Activated CD4-positive, alpha-beta memory T cell treated with anti-CD3 and anti-CD28 coated beads, Interleukin-2, amount 10 ng/mL, durations not matched to agents 7 days and 5 days (primary cell): ENCODE measurements at regions not wholly inside any gene's neighbourhood (a gene's known extent, or its start where the extent isn't known, plus 50 kb on each side); places are given as distances from the start of the nearest gene placed in this dataset.

Experiments
- CTCF ChIA-PET: fragments of 350-600 bp; sonication (Branson Sonifier 250); formaldehyde crosslinking; loops from one replicate; lab custom pipeline; 2021; ENCODE audit warnings: antibody characterized with exemption, inconsistent platforms; lab: Charles Lee
- POLR2A ChIA-PET: fragments of 350-600 bp; sonication (Branson Sonifier 250); formaldehyde crosslinking; loops from one replicate; lab custom pipeline; 2021; ENCODE audit warnings: antibody characterized with exemption; lab: Charles Lee
- DNase-seq: peaks from one replicate; pipeline ENCODE4 v3.0.0-alpha.2; 2020
- H3K27ac Mint-ChIP-seq: one replicate; pipeline ENCODE4 v1.8.0; 2021; ENCODE audit warnings: mild to moderate bottlenecking, mixed read lengths
- H3K27me3 Mint-ChIP-seq: one replicate; pipeline ENCODE4 v1.8.0; 2021; ENCODE audit warnings: mixed read lengths
- H3K36me3 Mint-ChIP-seq: one replicate; pipeline ENCODE4 v1.8.0; 2021; ENCODE audit warnings: low read depth, mixed read lengths
- H3K4me1 Mint-ChIP-seq: one replicate; pipeline ENCODE4 v1.8.0; 2021; ENCODE audit warnings: mixed read lengths
- H3K4me3 Mint-ChIP-seq: one replicate; pipeline ENCODE4 v1.8.0; 2021; ENCODE audit warnings: mild to moderate bottlenecking, mixed read lengths
- H3K9me3 Mint-ChIP-seq: one replicate; pipeline ENCODE4 v1.8.0; 2021; ENCODE audit warnings: mixed read lengths

DNA sequence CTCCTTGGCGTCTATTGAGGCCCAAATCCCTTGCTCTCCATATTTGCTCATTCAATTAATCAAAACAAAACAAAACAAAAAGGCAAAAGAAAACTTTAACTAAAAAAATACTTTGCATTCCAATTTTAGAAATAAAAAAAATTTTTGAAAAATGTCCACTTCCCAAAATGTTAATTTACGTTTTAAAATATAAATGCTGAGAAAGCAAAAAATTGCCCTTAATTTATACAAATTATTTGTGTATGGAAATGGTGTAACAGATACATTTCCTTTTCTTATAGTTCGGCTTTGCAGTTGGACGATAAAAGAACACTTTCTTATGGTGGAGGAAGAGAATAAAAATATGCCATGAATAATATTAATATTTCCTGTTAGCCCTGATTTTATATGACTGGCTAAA, 652.8 kb upstream of the PFKP start:
- Mint-ChIP-seq H3K27me3 (no peaks in the 10 kb centered on the region), H3K4me3 (no peak overlapping the region), H3K36me3 (no peaks in the 10 kb centered on the region), H3K4me1 (no peaks in the 10 kb centered on the region), H3K9me3 (peaks cover 11% of the 10 kb centered on the region), H3K27ac (no peak overlapping the region)
- no peak for DNase-seq
- POLR2A ChIA-PET: no interaction called here
- CTCF ChIA-PET: no interaction called here

DNA sequence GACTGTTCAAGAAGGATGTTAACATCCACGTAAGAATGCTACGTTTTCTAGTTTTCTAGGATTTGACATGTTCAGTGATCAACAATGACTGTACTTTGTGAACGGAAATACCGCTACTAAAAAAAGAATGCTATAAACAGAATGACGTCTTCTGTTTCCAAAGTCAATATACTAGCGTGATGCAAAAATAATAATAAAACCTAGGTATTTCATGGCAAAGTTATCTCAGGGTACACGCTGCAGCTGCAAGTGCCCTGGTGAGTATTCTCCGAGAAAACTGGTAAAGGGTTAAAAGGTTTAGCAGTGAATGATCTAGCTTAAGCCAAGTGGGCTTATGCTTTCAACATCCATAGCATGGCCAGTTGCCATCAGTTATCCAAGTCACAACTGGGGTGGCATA, 653.3 kb upstream of the PFKP start:
- H3K27me3 Mint-ChIP-seq: no peaks in the 10 kb centered on the region
- POLR2A ChIA-PET: no interaction called here
- CTCF ChIA-PET: no interaction called here
- no peak overlapping the region for H3K27ac Mint-ChIP-seq
- no peaks in the 10 kb centered on the region for H3K4me1 Mint-ChIP-seq
- H3K4me3 Mint-ChIP-seq: no peak overlapping the region
- H3K36me3 Mint-ChIP-seq: no peaks in the 10 kb centered on the region
- peaks cover 11% of the 10 kb centered on the region for H3K9me3 Mint-ChIP-seq
- DNase-seq: no peak

GRCh38 chr10:2410049-2410448, 657.3 kb upstream of the PFKP start:
- H3K9me3 Mint-ChIP-seq: peaks cover 9% of the 10 kb centered on the region
- no peak for DNase-seq
- no peak overlapping the region for H3K4me3 Mint-ChIP-seq
- ChIA-PET CTCF (no interaction called here), POLR2A (no interaction called here)
- H3K27me3 Mint-ChIP-seq: no peaks in the 10 kb centered on the region
- no peaks in the 10 kb centered on the region for H3K4me1 Mint-ChIP-seq
- no peaks in the 10 kb centered on the region for H3K36me3 Mint-ChIP-seq
- no peak overlapping the region for H3K27ac Mint-ChIP-seq

DNA sequence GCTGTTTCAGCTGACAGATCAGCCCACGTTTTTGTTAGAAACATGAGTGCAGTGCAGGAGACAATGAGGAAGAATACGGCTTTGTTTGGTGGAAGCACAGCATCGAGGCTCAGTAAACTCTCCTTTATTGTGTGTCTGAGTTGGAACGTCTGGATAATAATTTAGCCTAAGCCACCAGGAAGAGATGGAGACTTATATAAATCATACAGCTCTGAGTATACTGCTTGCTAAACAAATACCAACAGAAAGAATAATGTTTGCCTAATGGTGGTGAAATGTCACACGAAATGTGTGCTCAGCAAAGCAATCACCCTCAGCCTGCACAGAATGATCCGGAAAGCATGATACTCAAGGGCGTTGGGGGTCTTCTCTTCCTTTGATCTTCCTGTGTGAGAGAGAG, 664.1 kb upstream of the ADARB2 start:
- POLR2A ChIA-PET: no interaction called here

GRCh38 chr10:2399482-2399881, 662.2 kb upstream of the ADARB2 start:
- Mint-ChIP-seq H3K36me3 (no peaks in the 10 kb centered on the region), H3K4me1 (no peaks in the 10 kb centered on the region), H3K27me3 (no peaks in the 10 kb centered on the region), H3K4me3 (no peak overlapping the region), H3K27ac (no peak overlapping the region), H3K9me3 (no peaks in the 10 kb centered on the region)
- ChIA-PET POLR2A (no interaction called here), CTCF (no interaction called here)
- DNase-seq: no peak

More for the DNA sequence above, 664.1 kb upstream of the ADARB2 start:
- Mint-ChIP-seq H3K27ac (no peak overlapping the region), H3K27me3 (no peaks in the 10 kb centered on the region), H3K4me3 (no peak overlapping the region), H3K36me3 (no peaks in the 10 kb centered on the region), H3K4me1 (no peaks in the 10 kb centered on the region), H3K9me3 (no peaks in the 10 kb centered on the region)
- CTCF ChIA-PET: no interaction called here
- no peak for DNase-seq

GRCh38 chr10:2392145-2392812, 655.0 kb upstream of the ADARB2 start:
- no peaks in the 10 kb centered on the region for H3K36me3 Mint-ChIP-seq
- POLR2A ChIA-PET: no interaction called here
- no peaks in the 10 kb centered on the region for H3K9me3 Mint-ChIP-seq
- CTCF ChIA-PET: no interaction called here
- DNase-seq: no peak
- no peaks in the 10 kb centered on the region for H3K4me1 Mint-ChIP-seq
- no peak overlapping the region for H3K4me3 Mint-ChIP-seq
- no peaks in the 10 kb centered on the region for H3K27me3 Mint-ChIP-seq
- no peak overlapping the region for H3K27ac Mint-ChIP-seq

DNA sequence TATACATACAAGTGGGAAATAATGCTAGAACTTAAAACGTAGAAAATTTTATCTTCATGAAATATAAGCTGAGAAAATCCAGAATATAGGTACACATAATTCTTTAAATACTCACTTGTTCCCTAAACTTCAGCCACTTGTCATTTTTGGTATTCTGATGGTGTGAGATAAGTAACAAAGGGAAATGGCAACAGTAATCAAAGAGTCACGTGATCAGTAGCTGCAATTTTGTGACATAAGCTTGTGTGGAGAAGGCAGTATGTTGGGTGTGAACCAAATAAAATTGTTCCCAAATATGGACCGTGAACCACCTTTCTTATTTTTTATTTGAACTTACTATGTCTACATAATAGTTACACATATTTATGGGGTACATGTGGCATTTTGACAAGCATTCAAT, 650.3 kb upstream of the ADARB2 start:
- Mint-ChIP-seq H3K27ac (no peak overlapping the region), H3K36me3 (no peaks in the 10 kb centered on the region), H3K4me3 (no peak overlapping the region), H3K27me3 (no peaks in the 10 kb centered on the region), H3K4me1 (no peaks in the 10 kb centered on the region), H3K9me3 (peaks cover 7% of the 10 kb centered on the region)
- DNase-seq: no peak
- ChIA-PET POLR2A (no interaction called here), CTCF (no interaction called here)

- Mint-ChIP-seq H3K36me3 (no peaks in the 10 kb centered on the region), H3K4me3 (no peak overlapping the region), H3K9me3 (peaks cover 7% of the 10 kb centered on the region), H3K27ac (no peak overlapping the region), H3K27me3 (no peaks in the 10 kb centered on the region), H3K4me1 (no peaks in the 10 kb centered on the region)
- no peak for DNase-seq
- ChIA-PET POLR2A (no interaction called here), CTCF (no interaction called here)
Observed at GRCh38 chr10:2387261-2387660, 649.9 kb upstream of the ADARB2 start.

- no peaks in the 10 kb centered on the region for H3K4me1 Mint-ChIP-seq
- H3K27me3 Mint-ChIP-seq: no peaks in the 10 kb centered on the region
- H3K36me3 Mint-ChIP-seq: no peaks in the 10 kb centered on the region
- H3K27ac Mint-ChIP-seq: no peak overlapping the region
- H3K4me3 Mint-ChIP-seq: no peak overlapping the region
- ChIA-PET POLR2A (no interaction called here), CTCF (no interaction called here)
- peaks cover 7% of the 10 kb centered on the region for H3K9me3 Mint-ChIP-seq
- no peak for DNase-seq
Observed at GRCh38 chr10:2380218-2380617, 642.9 kb upstream of the ADARB2 start.

DNA sequence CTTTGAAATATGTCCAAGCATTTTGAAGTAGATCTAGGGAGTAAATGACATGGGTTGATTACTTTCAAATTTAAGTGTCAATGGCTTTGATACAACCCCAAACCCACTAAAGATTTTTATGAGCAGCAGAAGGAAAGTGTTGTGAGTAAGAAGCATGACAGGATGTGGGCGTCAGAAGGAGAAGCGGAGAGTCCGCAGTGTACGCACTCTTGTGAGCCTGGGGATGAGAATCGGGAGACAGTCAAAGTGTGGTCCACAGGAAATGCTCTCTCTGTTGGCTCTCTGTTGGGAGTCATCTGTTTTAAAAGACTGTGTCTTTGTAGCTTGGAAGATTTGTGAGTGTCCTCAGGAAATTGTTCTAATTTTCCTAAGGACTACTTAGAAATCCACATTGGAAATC, 629.8 kb upstream of the ADARB2 start:
- no peak overlapping the region for H3K4me3 Mint-ChIP-seq
- H3K9me3 Mint-ChIP-seq: peaks cover 13% of the 10 kb centered on the region
- no peaks in the 10 kb centered on the region for H3K27me3 Mint-ChIP-seq
- DNase-seq: no peak
- ChIA-PET CTCF (no interaction called here), POLR2A (no interaction called here)
- H3K4me1 Mint-ChIP-seq: no peaks in the 10 kb centered on the region
- no peaks in the 10 kb centered on the region for H3K36me3 Mint-ChIP-seq
- no peak overlapping the region for H3K27ac Mint-ChIP-seq

DNA sequence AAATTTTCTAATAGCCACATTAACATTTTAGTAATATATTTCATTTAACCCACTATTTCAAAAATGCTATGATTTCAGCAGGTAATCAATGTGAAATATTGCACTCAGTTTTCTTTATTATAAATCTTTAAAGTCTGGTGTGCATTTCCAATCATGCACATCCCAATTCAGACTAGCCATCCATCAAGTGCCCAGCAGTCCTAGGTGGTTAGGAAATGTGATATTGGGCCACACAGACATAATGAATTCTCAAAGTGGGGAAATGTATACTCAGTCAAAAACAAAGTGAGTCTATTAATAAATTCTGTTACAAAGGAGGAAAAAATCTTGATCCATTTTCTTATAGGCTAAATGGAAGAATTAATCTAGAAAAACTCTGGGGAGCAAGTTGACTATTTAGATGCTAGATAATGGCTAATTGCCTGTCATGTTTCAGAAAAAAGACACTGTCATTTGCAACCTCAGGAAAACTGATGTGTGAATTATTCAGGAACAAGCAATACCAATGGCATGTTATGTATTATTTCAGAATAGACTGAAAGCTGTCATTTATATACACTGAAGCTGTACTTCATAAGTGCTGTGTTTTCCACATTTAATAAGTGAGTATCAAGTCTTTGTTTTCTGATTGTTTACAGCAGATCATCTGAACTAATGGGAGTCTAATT, 629.1 kb upstream of the ADARB2 start:
- no peaks in the 10 kb centered on the region for H3K36me3 Mint-ChIP-seq
- H3K4me1 Mint-ChIP-seq: no peaks in the 10 kb centered on the region
- ChIA-PET CTCF (no interaction called here), POLR2A (no interaction called here)
- no peak for DNase-seq
- peaks cover 13% of the 10 kb centered on the region for H3K9me3 Mint-ChIP-seq
- H3K27ac Mint-ChIP-seq: no peak overlapping the region
- H3K4me3 Mint-ChIP-seq: no peak overlapping the region
- H3K27me3 Mint-ChIP-seq: no peaks in the 10 kb centered on the region

GRCh38 chr10:2362331-2362730, 625.0 kb upstream of the ADARB2 start:
- Mint-ChIP-seq H3K4me1 (no peaks in the 10 kb centered on the region), H3K27me3 (no peaks in the 10 kb centered on the region), H3K9me3 (peaks cover 2% of the 10 kb centered on the region), H3K36me3 (no peaks in the 10 kb centered on the region), H3K4me3 (no peak overlapping the region), H3K27ac (no peak overlapping the region)
- CTCF ChIA-PET: no interaction called here
- POLR2A ChIA-PET: no interaction called here
- no peak for DNase-seq

DNA sequence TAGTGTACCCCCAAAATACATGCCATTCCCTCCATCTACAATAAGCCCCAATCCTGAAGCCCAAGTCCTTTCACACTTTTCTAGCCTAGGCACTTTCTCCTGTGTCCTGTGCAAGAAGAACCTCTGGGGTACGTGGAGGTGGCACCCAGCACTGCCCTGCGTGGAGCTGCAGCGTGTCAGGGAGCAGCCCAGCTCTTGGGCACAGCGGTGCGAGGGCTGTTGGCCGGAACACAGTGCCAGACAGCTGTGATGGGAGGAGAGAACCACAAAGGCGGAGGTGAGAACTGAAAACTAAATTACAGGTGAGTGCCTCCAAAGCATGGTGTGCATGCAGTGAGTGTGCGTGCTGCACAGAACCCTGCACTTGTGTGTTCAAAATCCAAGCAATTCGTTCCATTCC, 621.3 kb upstream of the ADARB2 start:
- H3K4me3 Mint-ChIP-seq: no peak overlapping the region
- no peak overlapping the region for H3K27ac Mint-ChIP-seq
- no peak for DNase-seq
- H3K9me3 Mint-ChIP-seq: no peaks in the 10 kb centered on the region
- no peaks in the 10 kb centered on the region for H3K4me1 Mint-ChIP-seq
- no peaks in the 10 kb centered on the region for H3K27me3 Mint-ChIP-seq
- ChIA-PET POLR2A (no interaction called here), CTCF (no interaction called here)
- H3K36me3 Mint-ChIP-seq: no peaks in the 10 kb centered on the region

DNA sequence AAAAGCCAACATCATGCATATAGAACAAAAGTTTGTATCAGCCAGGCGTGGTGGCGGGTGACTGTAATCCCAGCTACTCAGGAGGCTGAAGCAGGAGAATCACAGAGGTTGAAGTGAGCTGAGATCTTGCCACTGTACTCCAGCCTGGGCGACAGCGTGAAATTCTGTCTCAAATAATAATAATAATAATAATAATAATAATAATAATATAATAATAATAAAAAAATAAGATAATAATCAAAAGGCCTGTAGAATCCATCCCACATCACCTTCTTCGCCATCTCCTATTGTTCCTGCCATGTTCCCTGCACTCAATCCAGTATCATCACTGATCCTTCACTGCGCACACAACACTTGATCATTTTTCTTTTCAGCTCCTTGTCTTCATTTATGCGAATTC, 619.3 kb upstream of the ADARB2 start:
- Mint-ChIP-seq H3K4me1 (no peaks in the 10 kb centered on the region), H3K4me3 (no peak overlapping the region), H3K9me3 (no peaks in the 10 kb centered on the region)

More for the DNA sequence above, 619.3 kb upstream of the ADARB2 start:
- H3K36me3 Mint-ChIP-seq: no peaks in the 10 kb centered on the region
- DNase-seq: no peak
- ChIA-PET POLR2A (no interaction called here), CTCF (no interaction called here)
- no peak overlapping the region for H3K27ac Mint-ChIP-seq
- H3K27me3 Mint-ChIP-seq: no peaks in the 10 kb centered on the region
